Activated CD4-positive, alpha-beta T cell treated with anti-CD3 and anti-CD28 coated beads for 36 hours (primary cell): ENCODE measurements at regions not wholly inside any gene's neighbourhood (a gene's known extent, or its start where the extent isn't known, plus 50 kb on each side); places are given as distances from the start of the nearest gene placed in this dataset.

Experiments
- ATAC-seq: fragments of 200-7000 bp; cut with Tn5 transposase; one replicate; pipeline ENCODE4 v1.10.0; 2021; ENCODE audit warnings: mild to moderate bottlenecking, moderate library complexity
- CTCF ChIA-PET: fragments of 350-600 bp; sonication (Branson Sonifier 250); formaldehyde crosslinking; loops from one replicate; lab custom pipeline; 2021; ENCODE audit warnings: antibody characterized with exemption; lab: Charles Lee
- POLR2A ChIA-PET: fragments of 350-600 bp; sonication (Branson Sonifier 250); formaldehyde crosslinking; loops from one replicate; lab custom pipeline; 2021; ENCODE audit warnings: antibody characterized with exemption, inconsistent platforms; lab: Charles Lee
- DNase-seq: peaks from one replicate; pipeline ENCODE4 v3.0.0-alpha.2; 2020
- H3K27ac Mint-ChIP-seq: one replicate; pipeline ENCODE4 v1.8.0; 2021; ENCODE audit warnings: mixed read lengths
- H3K27me3 Mint-ChIP-seq: one replicate; pipeline ENCODE4 v1.8.0; 2021; ENCODE audit warnings: mixed read lengths
- H3K36me3 Mint-ChIP-seq: one replicate; pipeline ENCODE4 v1.8.0; 2021; ENCODE audit warnings: low read depth, mixed read lengths
- H3K4me1 Mint-ChIP-seq: one replicate; pipeline ENCODE4 v1.8.0; 2021; ENCODE audit warnings: mixed read lengths
- H3K4me3 Mint-ChIP-seq: one replicate; pipeline ENCODE4 v1.8.0; 2021; ENCODE audit warnings: mild to moderate bottlenecking, moderate library complexity, mixed read lengths
- H3K9me3 Mint-ChIP-seq: one replicate; pipeline ENCODE4 v1.8.0; 2021; ENCODE audit warnings: low read depth, mixed read lengths
- intact Hi-C, 2 experiments: fragments of 100-400 bp; cut with DNase I in 1 of 2; cut with micrococcal nuclease in 1 of 2; formaldehyde crosslinking; loops; one replicate each; pipeline versions ENCODE4 v1.14.2 to v1.15.1; 2022 to 2024; cut with DNase I, micrococcal nuclease

- no peaks in the 10 kb centered on the region for H3K27me3 Mint-ChIP-seq
- no peak overlapping the region for H3K4me3 Mint-ChIP-seq
- DNase-seq (no peak), ATAC-seq (no peak)
- H3K27ac Mint-ChIP-seq, result no peak overlapping the region
- intact Hi-C loops, result no loop called here
- ChIA-PET POLR2A (no interaction called here), CTCF (no interaction called here)
- no peaks in the 10 kb centered on the region for H3K36me3 Mint-ChIP-seq
- peaks cover 3% of the 10 kb centered on the region for H3K9me3 Mint-ChIP-seq
- H3K4me1 Mint-ChIP-seq, result no peaks in the 10 kb centered on the region
Measured at GRCh38 chr11:26247340-26247739, 84.6 kb upstream of the ANO3 start.

- peaks cover 3% of the 10 kb centered on the region for H3K9me3 Mint-ChIP-seq
- ChIA-PET POLR2A (no interaction called here), CTCF (no interaction called here)
- no peak for ATAC-seq
- no peak for DNase-seq
- H3K27ac Mint-ChIP-seq, result no peak overlapping the region
- no peaks in the 10 kb centered on the region for H3K27me3 Mint-ChIP-seq
- H3K4me1 Mint-ChIP-seq, result no peaks in the 10 kb centered on the region
- H3K4me3 Mint-ChIP-seq, result no peak overlapping the region
- intact Hi-C loops, result no loop called here
- no peaks in the 10 kb centered on the region for H3K36me3 Mint-ChIP-seq
Measured at GRCh38 chr11:26248661-26249060, 83.3 kb upstream of the ANO3 start.

- Mint-ChIP-seq H3K27me3 (no peaks in the 10 kb centered on the region), H3K9me3 (no peaks in the 10 kb centered on the region), H3K4me3 (no peak overlapping the region), H3K36me3 (no peaks in the 10 kb centered on the region), H3K4me1 (no peaks in the 10 kb centered on the region), H3K27ac (no peak overlapping the region)
- POLR2A ChIA-PET, result no interaction called here
- ATAC-seq (no peak), DNase-seq (no peak)
- CTCF ChIA-PET, result no interaction called here
- intact Hi-C loops, result no loop called here
Measured at GRCh38 chr11:26254378-26254777, 77.6 kb upstream of the ANO3 start.

- POLR2A ChIA-PET, result no interaction called here
- ATAC-seq (no peak), DNase-seq (no peak)
- Mint-ChIP-seq H3K36me3 (no peaks in the 10 kb centered on the region), H3K9me3 (no peaks in the 10 kb centered on the region), H3K27ac (no peak overlapping the region), H3K27me3 (no peaks in the 10 kb centered on the region), H3K4me3 (no peak overlapping the region), H3K4me1 (no peaks in the 10 kb centered on the region)
- intact Hi-C loops, result no loop called here
- CTCF ChIA-PET, result no interaction called here
Measured at GRCh38 chr11:26263769-26264168, 68.2 kb upstream of the ANO3 start.

- Mint-ChIP-seq H3K4me3 (no peak overlapping the region), H3K27me3 (no peaks in the 10 kb centered on the region), H3K36me3 (no peaks in the 10 kb centered on the region), H3K27ac (no peak overlapping the region), H3K4me1 (no peaks in the 10 kb centered on the region), H3K9me3 (no peaks in the 10 kb centered on the region)
- POLR2A ChIA-PET, result no interaction called here
- CTCF ChIA-PET, result no interaction called here
- intact Hi-C loops, result no loop called here
- DNase-seq, result no peak
- no peak for ATAC-seq
Measured at GRCh38 chr11:26264266-26264665, 67.7 kb upstream of the ANO3 start.

GRCh38 chr11:26268980-26269660, 62.8 kb upstream of the ANO3 start:
- H3K9me3 Mint-ChIP-seq, result no peaks in the 10 kb centered on the region

GRCh38 chr11:26271666-26272065, 60.3 kb upstream of the ANO3 start:
- no peaks in the 10 kb centered on the region for H3K36me3 Mint-ChIP-seq
- CTCF ChIA-PET, result interaction anchor here (1.1 kb wide), 1 partner anchor 291 kb away, joined by 3 read pairs; no protein-coding TSS in a partner anchor
- no peaks in the 10 kb centered on the region for H3K4me1 Mint-ChIP-seq
- no peak for DNase-seq
- POLR2A ChIA-PET, result no interaction called here
- peaks cover under 1% of the 10 kb centered on the region for H3K27me3 Mint-ChIP-seq
- H3K27ac Mint-ChIP-seq, result no peak overlapping the region
- no peak overlapping the region for H3K4me3 Mint-ChIP-seq
- intact Hi-C loops, result no loop called here
- H3K9me3 Mint-ChIP-seq, result no peaks in the 10 kb centered on the region
- ATAC-seq, result no peak

More at GRCh38 chr11:26268980-26269660, 62.8 kb upstream of the ANO3 start:
- Mint-ChIP-seq H3K27me3 (no peaks in the 10 kb centered on the region), H3K4me3 (no peak overlapping the region), H3K27ac (no peak overlapping the region), H3K4me1 (no peaks in the 10 kb centered on the region), H3K36me3 (no peaks in the 10 kb centered on the region)
- ChIA-PET POLR2A (no interaction called here), CTCF (no interaction called here)
- ATAC-seq (no peak), DNase-seq (no peak)
- intact Hi-C loops, result no loop called here

- H3K36me3 Mint-ChIP-seq, result no peaks in the 10 kb centered on the region
- ChIA-PET CTCF (no interaction called here), POLR2A (no interaction called here)
- H3K27me3 Mint-ChIP-seq, result peaks cover 6% of the 10 kb centered on the region
- ATAC-seq (no peak), DNase-seq (peak; percentile 68)
- H3K9me3 Mint-ChIP-seq, result no peaks in the 10 kb centered on the region
- H3K4me1 Mint-ChIP-seq, result no peaks in the 10 kb centered on the region
- no peak overlapping the region for H3K4me3 Mint-ChIP-seq
- intact Hi-C loops, result loop anchor here in 1 of 2 experiments (2.0 kb wide), 1 partner anchor 294 kb away; no protein-coding TSS in a partner anchor
- no peak overlapping the region for H3K27ac Mint-ChIP-seq
Measured at GRCh38 chr11:26276798-26277424, 55.0 kb upstream of the ANO3 start.

- no peaks in the 10 kb centered on the region for H3K9me3 Mint-ChIP-seq
- peaks cover 6% of the 10 kb centered on the region for H3K27me3 Mint-ChIP-seq
- ChIA-PET CTCF (no interaction called here), POLR2A (no interaction called here)
- DNase-seq (no peak), ATAC-seq (no peak)
- H3K27ac Mint-ChIP-seq, result no peak overlapping the region
- no peaks in the 10 kb centered on the region for H3K36me3 Mint-ChIP-seq
- intact Hi-C loops, result no loop called here
- no peak overlapping the region for H3K4me3 Mint-ChIP-seq
- no peaks in the 10 kb centered on the region for H3K4me1 Mint-ChIP-seq
Measured at GRCh38 chr11:26278354-26278753, 53.6 kb upstream of the ANO3 start.
